Prostate gland (tissue), 2 donors: ENCODE measurements at regions not wholly inside any gene's neighbourhood (a gene's known extent, or its start where the extent isn't known, plus 50 kb on each side); places are given as distances from the start of the nearest gene placed in this dataset.

ENCODE experiments used
- DNase-seq: peaks from one replicate; pipeline ENCODE4 v3.0.0-alpha.2; 2019; ENCODE audit warnings: low spot score
- H3K27ac ChIP-seq, 2 donors: fragments of 200-600 bp; sonication (generic); 2 replicates each; pipeline ENCODE4 v1.5.1; 2017 to 2019
- H3K27me3 ChIP-seq: fragments of 200-600 bp; sonication (generic); replicated peaks from 2 replicates; pipeline ENCODE4 v1.5.1; 2019; ENCODE audit not compliant: insufficient read depth
- H3K36me3 ChIP-seq, 2 donors: fragments of 200-600 bp; sonication (generic); 1 replicate in 1 of 2; 2 replicates in 1 of 2; pipeline versions ENCODE4 v1.5.1 to v1.8.1; 2017 to 2019
- H3K4me1 ChIP-seq: fragments of 200-600 bp; sonication (generic); replicated peaks from 2 replicates; pipeline ENCODE4 v1.5.1; 2019
- H3K4me3 ChIP-seq, 2 donors: fragments of 200-600 bp; sonication (generic); 2 replicates each; pipeline ENCODE4 v1.5.1; 2017 to 2019
- H3K9me3 ChIP-seq: fragments of 200-600 bp; sonication (generic); 2 replicates; pipeline ENCODE4 v1.5.1; 2017
- CTCF ChIP-seq, 4 experiments: fragments of 200-600 bp in 2 of 4; fragments of 450-650 bp in 2 of 4; sonication (generic) in 2 of 4; IDR thresholded peaks; 1 replicate in 3 of 4; 2 replicates in 1 of 4; pipeline ENCODE4 v1.5.1; 2016 to 2019; ENCODE audit warnings: antibody characterized with exemption in 4 of 4, mild to moderate bottlenecking in 2 of 4, moderate library complexity in 2 of 4
- POLR2A ChIP-seq: fragments of 450-650 bp; IDR thresholded peaks from one replicate; pipeline ENCODE4 v1.6.1; 2016; ENCODE audit warnings: antibody characterized with exemption, mild to moderate bottlenecking
- POLR2AphosphoS5 ChIP-seq: sonication (generic); formaldehyde crosslinking; IDR thresholded peaks from one replicate; pipeline ENCODE4 v1.6.1; 2017; ENCODE audit warnings: antibody characterized with exemption
- WGBS: methylation state at CpG from one replicate; pipeline ENCODE4 v1.1.5; 2018; 5-methylcytosine and 5-hydroxymethylcytosine counted together
- intact Hi-C: fragments of 100-400 bp; cut with DNase I; formaldehyde crosslinking; loops from one replicate; pipeline ENCODE4 v1.14.2; 2022

- WGBS = 60% methylated on average over 4 of the region's 4 CpGs
- TF ChIP-seq POLR2A (no peak), POLR2AphosphoS5 (no peak), CTCF (IDR thresholded peaks at IDR 0.05) (no peak)
- DNase-seq = no peak
Measured at GRCh38 chr13:39200249-39200910, 162.1 kb downstream of the NHLRC3 start.

GRCh38 chr13:39201180-39201579 is 162.9 kb downstream of the NHLRC3 start:
- WGBS = 67% methylated on average over 4 of the region's 4 CpGs

More at GRCh38 chr13:39200249-39200910, 162.1 kb downstream of the NHLRC3 start:
- Histone ChIP-seq H3K27ac (no peak overlapping the region), H3K4me1 (no peaks in the 10 kb centered on the region), H3K4me3 (no peak overlapping the region), H3K36me3 (no peaks in the 10 kb centered on the region), H3K27me3 (no peaks in the 10 kb centered on the region), H3K9me3 (no peaks in the 10 kb centered on the region)
- intact Hi-C loops = no loop called here

GRCh38 chr13:39202746-39203145 is 164.5 kb downstream of the NHLRC3 start:
- no peaks in the 10 kb centered on the region for H3K36me3 ChIP-seq
- no peak for DNase-seq
- H3K27ac ChIP-seq = no peak overlapping the region
- H3K4me1 ChIP-seq = no peaks in the 10 kb centered on the region
- 72% methylated on average over 7 of the region's 7 CpGs for WGBS
- H3K27me3 ChIP-seq = no peaks in the 10 kb centered on the region
- no peaks in the 10 kb centered on the region for H3K9me3 ChIP-seq
- TF ChIP-seq POLR2A = no peak
- no peak for TF ChIP-seq CTCF (IDR thresholded peaks at IDR 0.05)
- TF ChIP-seq POLR2AphosphoS5 = no peak
- H3K4me3 ChIP-seq = no peak overlapping the region
- intact Hi-C loops = no loop called here

More at GRCh38 chr13:39201180-39201579, 162.9 kb downstream of the NHLRC3 start:
- intact Hi-C loops = no loop called here
- H3K9me3 ChIP-seq = no peaks in the 10 kb centered on the region
- TF ChIP-seq POLR2A (no peak), POLR2AphosphoS5 (no peak), CTCF (IDR thresholded peaks at IDR 0.05) (no peak)
- H3K36me3 ChIP-seq = no peaks in the 10 kb centered on the region
- H3K4me1 ChIP-seq = no peaks in the 10 kb centered on the region
- H3K4me3 ChIP-seq = no peak overlapping the region
- no peak overlapping the region for H3K27ac ChIP-seq
- H3K27me3 ChIP-seq = no peaks in the 10 kb centered on the region
- DNase-seq = no peak

GRCh38 chr13:39208636-39209035 is 170.4 kb downstream of the NHLRC3 start:
- intact Hi-C loops = no loop called here
- no peak for TF ChIP-seq CTCF (IDR thresholded peaks at IDR 0.05)
- no peak for TF ChIP-seq POLR2A
- no peak for TF ChIP-seq POLR2AphosphoS5
- Histone ChIP-seq H3K4me3 (no peak overlapping the region), H3K27me3 (no peaks in the 10 kb centered on the region), H3K27ac (no peak overlapping the region), H3K36me3 (no peaks in the 10 kb centered on the region), H3K9me3 (no peaks in the 10 kb centered on the region), H3K4me1 (no peaks in the 10 kb centered on the region)
- no peak for DNase-seq
- WGBS = 47% methylated on average over 4 of the region's 4 CpGs
